ENCODE measurements at regions not wholly inside any gene's neighbourhood (a gene's known extent, or its start where the extent isn't known, plus 50 kb on each side); places are given as distances from the start of the nearest gene placed in this dataset.

- no peak for DNase-seq
- no peak for ATAC-seq
- WGBS, 2 donors, result 65 to 77% methylated on average over 2 of the region's 2 CpGs
- Histone ChIP-seq H3K9me3 (no peaks in the 10 kb centered on the region), H3K36me3 (no peaks in the 10 kb centered on the region), H3K4me3 (no peak overlapping the region), H3K27me3 (no peaks in the 10 kb centered on the region), H3K27ac (no peak overlapping the region), H3K4me1 (no peaks in the 10 kb centered on the region)
- intact Hi-C loops (cut with DNase I), result no loop called here
- TF ChIP-seq, protein P1, sequence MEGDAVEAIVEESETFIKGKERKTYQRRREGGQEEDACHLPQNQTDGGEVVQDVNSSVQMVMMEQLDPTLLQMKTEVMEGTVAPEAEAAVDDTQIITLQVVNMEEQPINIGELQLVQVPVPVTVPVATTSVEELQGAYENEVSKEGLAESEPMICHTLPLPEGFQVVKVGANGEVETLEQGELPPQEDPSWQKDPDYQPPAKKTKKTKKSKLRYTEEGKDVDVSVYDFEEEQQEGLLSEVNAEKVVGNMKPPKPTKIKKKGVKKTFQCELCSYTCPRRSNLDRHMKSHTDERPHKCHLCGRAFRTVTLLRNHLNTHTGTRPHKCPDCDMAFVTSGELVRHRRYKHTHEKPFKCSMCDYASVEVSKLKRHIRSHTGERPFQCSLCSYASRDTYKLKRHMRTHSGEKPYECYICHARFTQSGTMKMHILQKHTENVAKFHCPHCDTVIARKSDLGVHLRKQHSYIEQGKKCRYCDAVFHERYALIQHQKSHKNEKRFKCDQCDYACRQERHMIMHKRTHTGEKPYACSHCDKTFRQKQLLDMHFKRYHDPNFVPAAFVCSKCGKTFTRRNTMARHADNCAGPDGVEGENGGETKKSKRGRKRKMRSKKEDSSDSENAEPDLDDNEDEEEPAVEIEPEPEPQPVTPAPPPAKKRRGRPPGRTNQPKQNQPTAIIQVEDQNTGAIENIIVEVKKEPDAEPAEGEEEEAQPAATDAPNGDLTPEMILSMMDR (IDR thresholded peaks at IDR 0.05), result no peak
- FAIRE-seq, result no peak
Measured at GRCh38 chr2:122743021-122743675, 987.7 kb downstream of the TSN start.

GRCh38 chr2:122745603-122746002 is 990.2 kb downstream of the TSN start:
- Histone ChIP-seq H3K27ac (no peak overlapping the region), H3K27me3 (no peaks in the 10 kb centered on the region), H3K4me1 (no peaks in the 10 kb centered on the region), H3K9me3 (no peaks in the 10 kb centered on the region), H3K4me3 (no peak overlapping the region), H3K36me3 (no peaks in the 10 kb centered on the region)
- DNase-seq (no peak), FAIRE-seq (no peak), ATAC-seq (no peak)
- WGBS, 2 donors, result 70 to 79% methylated on average over 4 of the region's 4 CpGs
- intact Hi-C loops (cut with DNase I), result no loop called here
- TF ChIP-seq, protein P1 (IDR thresholded peaks at IDR 0.05), result no peak

- H3K4me3 ChIP-seq, result no peak overlapping the region
- 71 to 87% methylated on average over 2 of the region's 2 CpGs for WGBS, 2 donors
- FAIRE-seq (no peak), ATAC-seq (no peak), DNase-seq (no peak)
- H3K27me3 ChIP-seq, result no peaks in the 10 kb centered on the region
- H3K27ac ChIP-seq, result no peak overlapping the region
- intact Hi-C loops (cut with DNase I), result no loop called here
- no peaks in the 10 kb centered on the region for H3K4me1 ChIP-seq
- TF ChIP-seq, protein P1 (IDR thresholded peaks at IDR 0.05), result no peak
- H3K9me3 ChIP-seq, result no peaks in the 10 kb centered on the region
- no peaks in the 10 kb centered on the region for H3K36me3 ChIP-seq
Measured at GRCh38 chr2:122747670-122748069, 992.2 kb downstream of the TSN start.

DNA sequence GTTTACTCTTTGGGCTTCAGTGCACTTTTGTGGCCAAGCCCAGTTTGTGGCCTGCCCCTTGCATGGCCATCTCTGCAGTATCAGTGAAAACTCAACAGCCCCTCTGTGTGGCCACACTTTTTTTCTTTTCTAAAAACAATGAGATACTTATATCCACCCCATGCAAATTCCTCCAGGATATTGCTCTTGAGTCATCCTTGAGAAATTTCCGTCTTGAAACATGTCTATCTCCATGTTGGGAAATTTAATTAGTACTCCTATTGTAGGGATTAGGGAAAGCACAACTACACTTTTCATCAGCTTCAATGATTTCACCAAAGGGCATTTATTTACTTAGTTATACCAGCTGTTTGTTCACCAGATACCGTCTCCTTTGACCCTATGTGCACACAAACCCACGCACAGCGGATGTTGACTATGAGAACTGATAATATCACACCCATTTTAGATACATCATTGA is 993.1 kb downstream of the TSN start:
- TF ChIP-seq, protein P1 (IDR thresholded peaks at IDR 0.05), result no peak
- no peak overlapping the region for H3K27ac ChIP-seq
- ATAC-seq (no peak), DNase-seq (no peak), FAIRE-seq (no peak)
- 21 to 27% methylated on average over 4 of the region's 4 CpGs for WGBS, 2 donors
- H3K9me3 ChIP-seq, result no peaks in the 10 kb centered on the region
- no peaks in the 10 kb centered on the region for H3K27me3 ChIP-seq
- no peak overlapping the region for H3K4me3 ChIP-seq
- no peaks in the 10 kb centered on the region for H3K4me1 ChIP-seq
- intact Hi-C loops (cut with DNase I), result no loop called here
- no peaks in the 10 kb centered on the region for H3K36me3 ChIP-seq

- H3K4me1 ChIP-seq, result no peaks in the 10 kb centered on the region
- H3K27me3 ChIP-seq, result no peaks in the 10 kb centered on the region
- intact Hi-C loops (cut with DNase I), result no loop called here
- WGBS, 2 donors, result 20 to 31% methylated on average over 1 of the region's 1 CpG
- no peak for FAIRE-seq
- H3K4me3 ChIP-seq, result no peak overlapping the region
- no peak for ATAC-seq
- no peak for DNase-seq
- no peak overlapping the region for H3K27ac ChIP-seq
- H3K36me3 ChIP-seq, result no peaks in the 10 kb centered on the region
- TF ChIP-seq, protein P1 (IDR thresholded peaks at IDR 0.05), result no peak
- H3K9me3 ChIP-seq, result no peaks in the 10 kb centered on the region
Measured at GRCh38 chr2:122749405-122749804, 994.0 kb downstream of the TSN start.
